ENCODE measurements at regions not wholly inside any gene's neighbourhood (a gene's known extent, or its start where the extent isn't known, plus 50 kb on each side); places are given as distances from the start of the nearest gene placed in this dataset.

DNA sequence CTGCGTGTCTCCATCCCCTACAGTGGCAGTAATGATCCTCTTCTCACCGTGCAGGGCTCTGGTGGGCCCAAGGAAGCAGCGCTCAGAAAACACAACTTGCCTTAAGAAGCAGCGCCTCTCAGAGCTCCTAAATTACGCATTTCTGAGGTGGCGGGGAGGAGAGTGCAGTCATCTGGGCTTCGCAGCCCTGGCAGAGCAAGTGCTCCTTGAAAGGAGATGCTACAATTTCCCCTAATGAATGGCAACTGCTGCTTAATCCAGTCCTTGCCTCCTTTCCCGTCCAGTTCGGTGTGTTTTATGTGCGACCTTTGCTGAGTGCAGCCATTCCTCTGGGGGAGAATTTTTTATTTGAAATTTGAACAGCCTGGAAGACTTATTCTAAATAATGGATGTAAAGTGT, 287.3 kb downstream of the PTPRU start:
- Histone ChIP-seq H3K4me3 (ENCODE audit: low read length) (no peak overlapping the region), H4K20me1 (ENCODE audit: insufficient read depth) (no peaks in the 10 kb centered on the region), H3F3A (ENCODE audit: insufficient read depth, low read length, poor library complexity, severe bottlenecking) (no peaks in the 10 kb centered on the region), H3K79me2 (replicated peaks; ENCODE audit: insufficient read depth, low read length) (no peaks in the 10 kb centered on the region), H3K36me3 (ENCODE audit: insufficient read depth, low read length) (no peaks in the 10 kb centered on the region), H3K4me2 (ENCODE audit: low read length) (no peak overlapping the region), H3K9me2 (ENCODE audit: insufficient read depth, low read length) (no peaks in the 10 kb centered on the region), H3K9me3 (ENCODE audit: low read length) (no peaks in the 10 kb centered on the region), H2AFZ (ENCODE audit: low read depth, low read length) (no peak overlapping the region), H3K27me3 (ENCODE audit: insufficient read depth, low read depth, low read length) (no peaks in the 10 kb centered on the region), H3K9ac (ENCODE audit: low read length) (no peak overlapping the region), H3K27ac (ENCODE audit: low read length) (no peak overlapping the region)
- TF ChIP-seq EZH2 (IDR thresholded peaks at IDR 0.05; ENCODE audit: borderline replicate concordance, insufficient read depth, low read length, poor library complexity, severe bottlenecking) (no peak), MXI1 (conservative IDR thresholded peaks at IDR 0.05; ENCODE audit: poor library complexity, severe bottlenecking) (no peak), SMC3 (conservative IDR thresholded peaks at IDR 0.05; ENCODE audit: poor library complexity) (no peak), EP300 (conservative IDR thresholded peaks at IDR 0.05; ENCODE audit: poor library complexity, severe bottlenecking) (no peak), TAF1 (IDR thresholded peaks at IDR 0.05; ENCODE audit: low read depth) (no peak), POLR2AphosphoS5 (IDR thresholded peaks at IDR 0.05) (no peak), RAD21 (conservative IDR thresholded peaks at IDR 0.05) (no peak)
- TF ChIP-seq, protein P1, sequence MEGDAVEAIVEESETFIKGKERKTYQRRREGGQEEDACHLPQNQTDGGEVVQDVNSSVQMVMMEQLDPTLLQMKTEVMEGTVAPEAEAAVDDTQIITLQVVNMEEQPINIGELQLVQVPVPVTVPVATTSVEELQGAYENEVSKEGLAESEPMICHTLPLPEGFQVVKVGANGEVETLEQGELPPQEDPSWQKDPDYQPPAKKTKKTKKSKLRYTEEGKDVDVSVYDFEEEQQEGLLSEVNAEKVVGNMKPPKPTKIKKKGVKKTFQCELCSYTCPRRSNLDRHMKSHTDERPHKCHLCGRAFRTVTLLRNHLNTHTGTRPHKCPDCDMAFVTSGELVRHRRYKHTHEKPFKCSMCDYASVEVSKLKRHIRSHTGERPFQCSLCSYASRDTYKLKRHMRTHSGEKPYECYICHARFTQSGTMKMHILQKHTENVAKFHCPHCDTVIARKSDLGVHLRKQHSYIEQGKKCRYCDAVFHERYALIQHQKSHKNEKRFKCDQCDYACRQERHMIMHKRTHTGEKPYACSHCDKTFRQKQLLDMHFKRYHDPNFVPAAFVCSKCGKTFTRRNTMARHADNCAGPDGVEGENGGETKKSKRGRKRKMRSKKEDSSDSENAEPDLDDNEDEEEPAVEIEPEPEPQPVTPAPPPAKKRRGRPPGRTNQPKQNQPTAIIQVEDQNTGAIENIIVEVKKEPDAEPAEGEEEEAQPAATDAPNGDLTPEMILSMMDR (IDR thresholded peaks at IDR 0.05; ENCODE audit: poor library complexity, severe bottlenecking), result no peak
- TF ChIP-seq, protein P2, sequence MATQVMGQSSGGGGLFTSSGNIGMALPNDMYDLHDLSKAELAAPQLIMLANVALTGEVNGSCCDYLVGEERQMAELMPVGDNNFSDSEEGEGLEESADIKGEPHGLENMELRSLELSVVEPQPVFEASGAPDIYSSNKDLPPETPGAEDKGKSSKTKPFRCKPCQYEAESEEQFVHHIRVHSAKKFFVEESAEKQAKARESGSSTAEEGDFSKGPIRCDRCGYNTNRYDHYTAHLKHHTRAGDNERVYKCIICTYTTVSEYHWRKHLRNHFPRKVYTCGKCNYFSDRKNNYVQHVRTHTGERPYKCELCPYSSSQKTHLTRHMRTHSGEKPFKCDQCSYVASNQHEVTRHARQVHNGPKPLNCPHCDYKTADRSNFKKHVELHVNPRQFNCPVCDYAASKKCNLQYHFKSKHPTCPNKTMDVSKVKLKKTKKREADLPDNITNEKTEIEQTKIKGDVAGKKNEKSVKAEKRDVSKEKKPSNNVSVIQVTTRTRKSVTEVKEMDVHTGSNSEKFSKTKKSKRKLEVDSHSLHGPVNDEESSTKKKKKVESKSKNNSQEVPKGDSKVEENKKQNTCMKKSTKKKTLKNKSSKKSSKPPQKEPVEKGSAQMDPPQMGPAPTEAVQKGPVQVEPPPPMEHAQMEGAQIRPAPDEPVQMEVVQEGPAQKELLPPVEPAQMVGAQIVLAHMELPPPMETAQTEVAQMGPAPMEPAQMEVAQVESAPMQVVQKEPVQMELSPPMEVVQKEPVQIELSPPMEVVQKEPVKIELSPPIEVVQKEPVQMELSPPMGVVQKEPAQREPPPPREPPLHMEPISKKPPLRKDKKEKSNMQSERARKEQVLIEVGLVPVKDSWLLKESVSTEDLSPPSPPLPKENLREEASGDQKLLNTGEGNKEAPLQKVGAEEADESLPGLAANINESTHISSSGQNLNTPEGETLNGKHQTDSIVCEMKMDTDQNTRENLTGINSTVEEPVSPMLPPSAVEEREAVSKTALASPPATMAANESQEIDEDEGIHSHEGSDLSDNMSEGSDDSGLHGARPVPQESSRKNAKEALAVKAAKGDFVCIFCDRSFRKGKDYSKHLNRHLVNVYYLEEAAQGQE (IDR thresholded peaks at IDR 0.05; ENCODE audit: borderline replicate concordance), result no peak

DNA sequence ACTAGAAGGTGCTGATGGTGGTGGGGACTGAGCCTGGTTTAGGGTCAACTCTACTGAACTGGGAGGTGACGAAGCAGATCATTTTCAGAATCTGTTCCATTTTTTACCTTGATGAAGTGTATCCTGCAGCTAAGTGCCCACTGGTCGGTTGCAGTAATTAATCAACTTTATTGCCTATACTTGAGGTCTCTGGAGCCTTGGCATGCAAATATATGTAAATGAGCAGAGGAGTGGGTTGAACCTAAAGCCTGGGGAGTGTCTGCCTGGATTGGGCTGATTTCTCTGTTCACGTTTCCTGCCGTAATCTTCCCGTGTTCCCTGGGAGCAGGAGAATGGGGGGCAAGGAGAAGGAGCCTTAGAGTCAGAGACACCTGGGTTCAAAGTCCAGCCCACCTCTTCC, 286.8 kb downstream of the PTPRU start:
- no peak overlapping the region for H3K4me3 ChIP-seq (ENCODE audit: low read length)
- no peaks in the 10 kb centered on the region for H3K27me3 ChIP-seq (ENCODE audit: insufficient read depth, low read depth, low read length)
- no peak overlapping the region for H3K9ac ChIP-seq (ENCODE audit: low read length)
- no peaks in the 10 kb centered on the region for H3F3A ChIP-seq (ENCODE audit: insufficient read depth, low read length, poor library complexity, severe bottlenecking)
- no peak overlapping the region for H2AFZ ChIP-seq (ENCODE audit: low read depth, low read length)
- no peaks in the 10 kb centered on the region for H3K9me2 ChIP-seq (ENCODE audit: insufficient read depth, low read length)
- no peak overlapping the region for H3K4me2 ChIP-seq (ENCODE audit: low read length)
- H3K36me3 ChIP-seq (ENCODE audit: insufficient read depth, low read length), result no peaks in the 10 kb centered on the region
- no peaks in the 10 kb centered on the region for H3K79me2 ChIP-seq (replicated peaks; ENCODE audit: insufficient read depth, low read length)
- TF ChIP-seq, protein P1 (IDR thresholded peaks at IDR 0.05; ENCODE audit: poor library complexity, severe bottlenecking), result no peak
- TF ChIP-seq EP300 (conservative IDR thresholded peaks at IDR 0.05; ENCODE audit: poor library complexity, severe bottlenecking), result no peak
- TF ChIP-seq TAF1 (IDR thresholded peaks at IDR 0.05; ENCODE audit: low read depth), result no peak
- TF ChIP-seq RAD21 (conservative IDR thresholded peaks at IDR 0.05), result no peak
- no peak for TF ChIP-seq MXI1 (conservative IDR thresholded peaks at IDR 0.05; ENCODE audit: poor library complexity, severe bottlenecking)
- TF ChIP-seq POLR2AphosphoS5 (IDR thresholded peaks at IDR 0.05), result no peak
- TF ChIP-seq, protein P2 (IDR thresholded peaks at IDR 0.05; ENCODE audit: borderline replicate concordance), result no peak
- no peak for TF ChIP-seq EZH2 (IDR thresholded peaks at IDR 0.05; ENCODE audit: borderline replicate concordance, insufficient read depth, low read length, poor library complexity, severe bottlenecking)
- TF ChIP-seq SMC3 (conservative IDR thresholded peaks at IDR 0.05; ENCODE audit: poor library complexity), result no peak
- H4K20me1 ChIP-seq (ENCODE audit: insufficient read depth), result no peaks in the 10 kb centered on the region
- no peaks in the 10 kb centered on the region for H3K9me3 ChIP-seq (ENCODE audit: low read length)
- no peak overlapping the region for H3K27ac ChIP-seq (ENCODE audit: low read length)

Measured in neural cell (in vitro differentiated cells).